ENCODE measurements at regions not wholly inside any gene's neighbourhood (a gene's known extent, or its start where the extent isn't known, plus 50 kb on each side); places are given as distances from the start of the nearest gene placed in this dataset.

DNA sequence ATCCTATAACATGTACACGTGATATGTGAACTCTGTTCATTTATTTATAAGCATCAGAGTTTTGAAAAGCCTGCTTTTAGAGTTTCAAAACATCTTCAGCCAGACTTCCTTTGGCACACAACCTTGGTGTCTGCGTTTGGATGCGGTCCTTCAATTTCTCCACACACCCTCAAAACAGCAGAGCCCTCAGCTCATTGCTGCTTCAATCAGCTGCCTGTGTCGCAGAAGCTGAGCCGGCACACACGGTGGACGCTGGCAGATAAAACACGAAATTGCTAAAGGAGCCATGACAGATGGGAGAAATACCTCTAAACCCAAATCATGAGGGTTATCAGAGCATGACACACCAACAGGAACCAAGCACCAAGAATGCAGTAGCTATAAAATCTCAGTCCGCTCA lies 396.4 kb upstream of the AKR1E2 start:
- DNase-seq (ENCODE audit: low read depth) = no peak
- H3K4me3 ChIP-seq (ENCODE audit: control insufficient read depth, low read depth, low read length) = no peak overlapping the region
- TF ChIP-seq, protein P1, sequence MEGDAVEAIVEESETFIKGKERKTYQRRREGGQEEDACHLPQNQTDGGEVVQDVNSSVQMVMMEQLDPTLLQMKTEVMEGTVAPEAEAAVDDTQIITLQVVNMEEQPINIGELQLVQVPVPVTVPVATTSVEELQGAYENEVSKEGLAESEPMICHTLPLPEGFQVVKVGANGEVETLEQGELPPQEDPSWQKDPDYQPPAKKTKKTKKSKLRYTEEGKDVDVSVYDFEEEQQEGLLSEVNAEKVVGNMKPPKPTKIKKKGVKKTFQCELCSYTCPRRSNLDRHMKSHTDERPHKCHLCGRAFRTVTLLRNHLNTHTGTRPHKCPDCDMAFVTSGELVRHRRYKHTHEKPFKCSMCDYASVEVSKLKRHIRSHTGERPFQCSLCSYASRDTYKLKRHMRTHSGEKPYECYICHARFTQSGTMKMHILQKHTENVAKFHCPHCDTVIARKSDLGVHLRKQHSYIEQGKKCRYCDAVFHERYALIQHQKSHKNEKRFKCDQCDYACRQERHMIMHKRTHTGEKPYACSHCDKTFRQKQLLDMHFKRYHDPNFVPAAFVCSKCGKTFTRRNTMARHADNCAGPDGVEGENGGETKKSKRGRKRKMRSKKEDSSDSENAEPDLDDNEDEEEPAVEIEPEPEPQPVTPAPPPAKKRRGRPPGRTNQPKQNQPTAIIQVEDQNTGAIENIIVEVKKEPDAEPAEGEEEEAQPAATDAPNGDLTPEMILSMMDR (IDR thresholded peaks at IDR 0.05; ENCODE audit: control insufficient read depth, insufficient read depth, low read depth, low read length, missing control alignments) = no peak

DNA sequence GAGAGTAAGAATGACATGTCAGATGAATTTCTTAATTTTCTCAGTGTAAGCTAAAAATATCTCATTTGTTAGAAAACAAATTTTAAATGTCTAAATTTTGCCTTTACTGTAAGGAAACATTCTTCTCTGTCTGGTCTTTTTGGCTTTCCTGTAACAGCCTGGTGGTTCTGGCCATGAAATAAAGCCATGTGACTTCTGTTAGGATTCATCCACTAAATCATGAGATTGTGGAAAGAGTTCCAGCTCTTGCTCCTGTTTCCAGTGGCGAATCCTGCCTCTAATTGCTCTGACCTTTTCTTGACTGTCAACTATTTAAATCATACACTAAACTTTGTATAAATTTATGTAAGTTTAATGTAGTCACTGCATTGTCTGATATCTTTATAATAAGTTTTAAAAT lies 398.5 kb upstream of the AKR1E2 start:
- H3K4me3 ChIP-seq (ENCODE audit: control insufficient read depth, low read depth, low read length) = no peak overlapping the region
- TF ChIP-seq, protein P1 (IDR thresholded peaks at IDR 0.05; ENCODE audit: control insufficient read depth, insufficient read depth, low read depth, low read length, missing control alignments) = no peak
- no peak for DNase-seq (ENCODE audit: low read depth)

DNA sequence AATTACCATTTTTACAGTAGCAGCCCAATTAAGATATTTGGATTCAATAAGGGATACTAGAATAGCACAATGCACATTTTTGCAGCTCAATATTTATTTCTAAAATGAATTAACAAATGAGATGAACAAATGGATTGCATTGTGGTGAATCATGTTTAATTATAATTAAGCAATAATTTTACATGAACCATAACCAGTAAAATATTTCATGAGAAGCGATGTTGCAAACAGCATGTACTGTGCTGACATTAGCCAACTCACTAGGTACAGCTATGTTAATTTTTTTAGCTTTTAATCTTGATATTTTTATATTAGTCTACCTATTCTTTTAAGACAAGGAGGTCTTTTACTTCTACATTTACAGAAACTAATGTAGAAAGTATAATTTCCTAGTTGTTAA lies 399.1 kb upstream of the AKR1E2 start:
- no peak for DNase-seq (ENCODE audit: low read depth)
- TF ChIP-seq, protein P1 (IDR thresholded peaks at IDR 0.05; ENCODE audit: control insufficient read depth, insufficient read depth, low read depth, low read length, missing control alignments) = no peak

DNA sequence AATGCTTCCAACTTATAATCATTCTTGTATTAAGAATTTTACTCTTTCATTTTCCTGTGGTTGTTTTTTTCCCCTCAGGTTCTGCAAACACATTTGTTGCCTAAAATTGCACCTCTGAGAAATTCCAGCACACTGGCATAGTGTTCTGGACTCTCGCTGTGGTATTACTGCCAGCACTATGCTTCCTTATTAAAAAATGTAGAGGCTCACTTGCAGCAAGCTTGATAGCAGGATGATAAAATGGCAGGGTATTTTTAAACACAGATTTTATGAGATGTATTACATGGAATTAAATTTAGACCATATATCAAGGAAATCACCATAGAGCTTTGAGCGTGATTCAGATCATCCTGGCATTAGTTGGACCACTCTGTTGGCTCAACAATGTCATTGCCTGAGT lies 416.7 kb upstream of the AKR1E2 start:
- no peak for DNase-seq (ENCODE audit: low read depth)

More for the DNA sequence above, 399.1 kb upstream of the AKR1E2 start:
- no peak overlapping the region for H3K4me3 ChIP-seq (ENCODE audit: control insufficient read depth, low read depth, low read length)

DNA sequence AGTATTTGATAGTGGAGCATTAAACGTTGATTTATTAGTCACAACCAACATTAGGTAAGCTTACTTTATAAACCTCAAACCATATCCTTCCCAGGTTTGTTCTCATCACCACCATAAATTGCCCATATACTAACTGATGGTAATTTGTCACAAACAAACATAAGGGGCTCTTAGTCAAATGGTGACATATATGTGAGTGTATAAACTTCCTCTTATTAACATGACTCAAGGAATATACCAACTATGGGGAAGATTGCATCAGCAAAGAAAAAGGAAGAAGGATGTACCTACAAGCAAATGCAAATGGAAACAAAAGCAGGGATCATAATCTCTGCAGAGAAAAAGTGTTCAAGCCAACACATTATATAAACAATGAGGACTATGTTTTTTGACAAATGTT lies 418.2 kb upstream of the AKR1E2 start:
- no peak for DNase-seq (ENCODE audit: low read depth)
- TF ChIP-seq, protein P1 (IDR thresholded peaks at IDR 0.05; ENCODE audit: control insufficient read depth, insufficient read depth, low read depth, low read length, missing control alignments) = no peak
- H3K4me3 ChIP-seq (ENCODE audit: control insufficient read depth, low read depth, low read length) = no peak overlapping the region

More for the DNA sequence above, 416.7 kb upstream of the AKR1E2 start:
- no peak overlapping the region for H3K4me3 ChIP-seq (ENCODE audit: control insufficient read depth, low read depth, low read length)
- TF ChIP-seq, protein P1 (IDR thresholded peaks at IDR 0.05; ENCODE audit: control insufficient read depth, insufficient read depth, low read depth, low read length, missing control alignments) = no peak

DNA sequence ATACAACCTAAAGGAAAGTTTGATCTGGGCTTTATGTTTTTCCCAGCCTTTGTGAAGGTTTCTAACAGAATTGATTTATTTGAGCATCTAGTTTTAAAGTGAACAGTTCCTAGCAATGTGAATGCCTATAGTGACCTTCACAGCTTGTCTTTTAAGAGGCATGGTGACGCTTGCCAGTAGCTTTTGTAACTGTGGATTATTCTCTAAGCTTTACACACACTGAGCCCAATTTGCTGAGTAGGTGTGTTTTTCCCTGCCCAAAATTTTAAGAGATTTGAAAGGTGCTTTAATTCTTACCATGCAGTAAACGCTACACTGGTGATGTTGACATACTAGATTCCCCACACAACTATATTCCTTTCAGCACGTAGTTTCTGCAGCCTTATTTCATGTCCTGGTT lies 420.2 kb upstream of the AKR1E2 start:
- TF ChIP-seq, protein P1 (IDR thresholded peaks at IDR 0.05; ENCODE audit: control insufficient read depth, insufficient read depth, low read depth, low read length, missing control alignments) = no peak
- H3K4me3 ChIP-seq (ENCODE audit: control insufficient read depth, low read depth, low read length) = no peak overlapping the region
- no peak for DNase-seq (ENCODE audit: low read depth)

Data from AG09309 (cell line).